Neural progenitor cell (in vitro differentiated cells): ENCODE measurements at regions not wholly inside any gene's neighbourhood (a gene's known extent, or its start where the extent isn't known, plus 50 kb on each side); places are given as distances from the start of the nearest gene placed in this dataset.

Experiments
- DNase-seq: peaks from one replicate; pipeline ENCODE4 v3.0.0-alpha.2; 2016; ENCODE audit warnings: low spot score
- H2AFZ ChIP-seq: fragments of 200-600 bp; sonication (generic); replicated peaks from 2 replicates; pipeline ENCODE4 v1.6.1; 2016; ENCODE audit warnings: antibody characterized with exemption
- H3F3A ChIP-seq: fragments of 200-600 bp; sonication (generic); 2 replicates; pipeline ENCODE4 v1.6.1; 2016; ENCODE audit warnings: antibody characterized with exemption, low read depth
- H3K27ac ChIP-seq: fragments of 200-600 bp; sonication (generic); 2 replicates; pipeline ENCODE4 v1.5.1; 2016; ENCODE audit warnings: mild to moderate bottlenecking
- H3K27me3 ChIP-seq: fragments of 200-600 bp; sonication (generic); 2 replicates; pipeline ENCODE4 v1.6.1; 2016; ENCODE audit warnings: mild to moderate bottlenecking, moderate library complexity
- H3K36me3 ChIP-seq: fragments of 200-600 bp; sonication (generic); 2 replicates; pipeline ENCODE4 v1.5.1; 2016
- H3K4me1 ChIP-seq: fragments of 200-600 bp; sonication (generic); 2 replicates; pipeline ENCODE4 v1.6.1; 2016; ENCODE audit warnings: mixed run types
- H3K4me2 ChIP-seq: fragments of 200-600 bp; sonication (generic); 2 replicates; pipeline ENCODE4 v1.6.1; 2016
- H3K4me3 ChIP-seq: fragments of 200-600 bp; sonication (generic); 2 replicates; pipeline ENCODE4 v1.5.1; 2016
- H3K79me2 ChIP-seq: fragments of 200-600 bp; sonication (generic); 2 replicates; pipeline ENCODE4 v1.6.1; 2016; ENCODE audit warnings: low read depth
- H3K9ac ChIP-seq: fragments of 200-600 bp; sonication (generic); 2 replicates; pipeline ENCODE4 v1.6.1; 2016
- H3K9me3 ChIP-seq: fragments of 200-600 bp; sonication (generic); 2 replicates; pipeline ENCODE4 v1.5.1; 2016; ENCODE audit warnings: low read depth
- H4K20me1 ChIP-seq: fragments of 200-600 bp; sonication (generic); 2 replicates; pipeline ENCODE4 v1.6.1; 2016; ENCODE audit warnings: low read depth
- H3K27ac Mint-ChIP-seq: 3 replicates; pipeline ENCODE4 v1.8.0; 2021; ENCODE audit warnings: mixed read lengths
- H3K27me3 Mint-ChIP-seq: 2 replicates; pipeline ENCODE4 v1.8.0; 2022; ENCODE audit warnings: low read depth, mild to moderate bottlenecking, inconsistent platforms, moderate library complexity, mixed read lengths; ENCODE audit not compliant: insufficient read depth
- H3K36me3 Mint-ChIP-seq: 3 replicates; pipeline ENCODE4 v1.8.0; 2021; ENCODE audit warnings: mixed read lengths
- H3K4me1 Mint-ChIP-seq: 3 replicates; pipeline ENCODE4 v1.8.0; 2021; ENCODE audit warnings: mixed read lengths
- H3K4me3 Mint-ChIP-seq: 3 replicates; pipeline ENCODE4 v1.8.0; 2021; ENCODE audit warnings: mild to moderate bottlenecking, moderate library complexity, mixed read lengths
- H3K9me3 Mint-ChIP-seq: 3 replicates; pipeline ENCODE4 v1.8.0; 2020; ENCODE audit warnings: mixed read lengths
- EZH2 ChIP-seq: fragments of 200-600 bp; sonication (generic); IDR thresholded peaks from 2 replicates; pipeline ENCODE4 v1.6.1; 2017; ENCODE audit warnings: antibody characterized with exemption, mild to moderate bottlenecking, moderate library complexity
- EZH2phosphoT487 ChIP-seq: fragments of 200-600 bp; sonication (generic); IDR thresholded peaks from 2 replicates; pipeline ENCODE4 v1.6.1; 2017; ENCODE audit warnings: antibody characterized with exemption
- TF ChIP-seq, protein P1 (sequence below): fragments of 200-600 bp; sonication (generic); IDR thresholded peaks from 2 replicates; pipeline ENCODE4 v1.5.1; 2017; ENCODE audit warnings: antibody characterized with exemption, mild to moderate bottlenecking

DNA sequence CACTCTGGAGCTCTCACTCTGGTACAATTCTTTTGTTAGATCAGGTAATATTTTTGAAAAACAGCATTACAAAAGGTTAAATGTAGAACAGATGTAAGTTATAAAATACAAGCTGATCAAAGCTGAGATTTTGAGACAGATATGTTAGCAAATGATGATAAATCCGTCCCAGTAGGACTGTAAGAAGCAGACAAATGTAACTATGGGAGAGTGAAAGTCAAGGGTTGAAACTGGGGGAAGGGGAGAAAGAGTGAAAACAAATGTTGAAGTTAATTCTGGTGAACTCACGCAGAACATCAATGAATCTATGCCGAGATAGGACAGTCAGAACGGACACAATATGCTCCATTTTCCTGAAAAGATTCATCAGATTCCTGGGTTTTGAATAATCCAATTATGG, 298.9 kb upstream of the IRX5 start:
- no peak for DNase-seq
- H3F3A ChIP-seq, result peaks cover 8% of the 10 kb centered on the region
- peaks cover 26% of the 10 kb centered on the region for H3K4me1 Mint-ChIP-seq
- no peak overlapping the region for H3K27ac ChIP-seq
- peaks cover 18% of the 10 kb centered on the region for H3K4me1 ChIP-seq
- H3K36me3 ChIP-seq, result no peaks in the 10 kb centered on the region
- H3K4me2 ChIP-seq, result peak overlapping the region; percentile 46
- H3K27me3 Mint-ChIP-seq, result no peaks in the 10 kb centered on the region
- no peaks in the 10 kb centered on the region for H3K9me3 ChIP-seq
- H3K4me3 Mint-ChIP-seq, result peak overlapping the region; percentile 5
- H3K9ac ChIP-seq, result no peak overlapping the region
- TF ChIP-seq EZH2, result no peak
- TF ChIP-seq EZH2phosphoT487, result no peak
- TF ChIP-seq, protein P1, sequence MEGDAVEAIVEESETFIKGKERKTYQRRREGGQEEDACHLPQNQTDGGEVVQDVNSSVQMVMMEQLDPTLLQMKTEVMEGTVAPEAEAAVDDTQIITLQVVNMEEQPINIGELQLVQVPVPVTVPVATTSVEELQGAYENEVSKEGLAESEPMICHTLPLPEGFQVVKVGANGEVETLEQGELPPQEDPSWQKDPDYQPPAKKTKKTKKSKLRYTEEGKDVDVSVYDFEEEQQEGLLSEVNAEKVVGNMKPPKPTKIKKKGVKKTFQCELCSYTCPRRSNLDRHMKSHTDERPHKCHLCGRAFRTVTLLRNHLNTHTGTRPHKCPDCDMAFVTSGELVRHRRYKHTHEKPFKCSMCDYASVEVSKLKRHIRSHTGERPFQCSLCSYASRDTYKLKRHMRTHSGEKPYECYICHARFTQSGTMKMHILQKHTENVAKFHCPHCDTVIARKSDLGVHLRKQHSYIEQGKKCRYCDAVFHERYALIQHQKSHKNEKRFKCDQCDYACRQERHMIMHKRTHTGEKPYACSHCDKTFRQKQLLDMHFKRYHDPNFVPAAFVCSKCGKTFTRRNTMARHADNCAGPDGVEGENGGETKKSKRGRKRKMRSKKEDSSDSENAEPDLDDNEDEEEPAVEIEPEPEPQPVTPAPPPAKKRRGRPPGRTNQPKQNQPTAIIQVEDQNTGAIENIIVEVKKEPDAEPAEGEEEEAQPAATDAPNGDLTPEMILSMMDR, result no peak
- H3K9me3 Mint-ChIP-seq, result no peaks in the 10 kb centered on the region
- no peaks in the 10 kb centered on the region for H3K27me3 ChIP-seq
- H3K27ac Mint-ChIP-seq, result no peak overlapping the region
- no peaks in the 10 kb centered on the region for H3K36me3 Mint-ChIP-seq
- H3K4me3 ChIP-seq, result no peak overlapping the region
- H4K20me1 ChIP-seq, result no peaks in the 10 kb centered on the region
- no peaks in the 10 kb centered on the region for H3K79me2 ChIP-seq
- H2AFZ ChIP-seq, result no peak overlapping the region

GRCh38 chr16:54630284-54630967, 300.2 kb upstream of the IRX5 start:
- H3K9me3 ChIP-seq, result no peaks in the 10 kb centered on the region
- Mint-ChIP-seq H3K9me3 (no peaks in the 10 kb centered on the region), H3K4me1 (peaks cover 26% of the 10 kb centered on the region), H3K36me3 (no peaks in the 10 kb centered on the region), H3K27ac (no peak overlapping the region), H3K4me3 (no peak overlapping the region), H3K27me3 (no peaks in the 10 kb centered on the region)
- H3K9ac ChIP-seq, result no peak overlapping the region
- H3K36me3 ChIP-seq, result no peaks in the 10 kb centered on the region
- no peaks in the 10 kb centered on the region for H3K27me3 ChIP-seq
- no peak for DNase-seq
- H3K79me2 ChIP-seq, result no peaks in the 10 kb centered on the region
- TF ChIP-seq, protein P1, result no peak
- TF ChIP-seq EZH2 (no peak), EZH2phosphoT487 (no peak)
- no peaks in the 10 kb centered on the region for H4K20me1 ChIP-seq
- peaks cover 18% of the 10 kb centered on the region for H3K4me1 ChIP-seq
- no peak overlapping the region for H3K4me2 ChIP-seq
- H3F3A ChIP-seq, result peaks cover 8% of the 10 kb centered on the region
- no peak overlapping the region for H3K27ac ChIP-seq
- no peak overlapping the region for H3K4me3 ChIP-seq
- no peak overlapping the region for H2AFZ ChIP-seq

- Mint-ChIP-seq H3K4me1 (peaks cover 26% of the 10 kb centered on the region), H3K27ac (no peak overlapping the region)
These were observed 301.7 kb upstream of the IRX5 start for GRCh38 chr16:54628796-54629625.

More at GRCh38 chr16:54628796-54629625, 301.7 kb upstream of the IRX5 start:
- Mint-ChIP-seq H3K4me3 (no peak overlapping the region), H3K27me3 (no peaks in the 10 kb centered on the region), H3K9me3 (no peaks in the 10 kb centered on the region), H3K36me3 (no peaks in the 10 kb centered on the region)
- DNase-seq, result no peak
- Histone ChIP-seq H3K27me3 (no peaks in the 10 kb centered on the region), H4K20me1 (no peaks in the 10 kb centered on the region), H3K36me3 (no peaks in the 10 kb centered on the region), H3K79me2 (no peaks in the 10 kb centered on the region), H3K4me3 (no peak overlapping the region), H2AFZ (no peak overlapping the region), H3K4me2 (no peak overlapping the region), H3K9me3 (no peaks in the 10 kb centered on the region), H3K27ac (no peak overlapping the region), H3K9ac (no peak overlapping the region), H3F3A (peaks cover 8% of the 10 kb centered on the region), H3K4me1 (peaks cover 18% of the 10 kb centered on the region)
- TF ChIP-seq, protein P1, result no peak
- no peak for TF ChIP-seq EZH2
- no peak for TF ChIP-seq EZH2phosphoT487
